OCI-LY7 (cell line): ENCODE measurements at regions not wholly inside any gene's neighbourhood (a gene's known extent, or its start where the extent isn't known, plus 50 kb on each side); places are given as distances from the start of the nearest gene placed in this dataset.

Experiments
- CTCF ChIP-seq: fragments of 200-600 bp; sonication (generic); conservative IDR thresholded peaks from 2 replicates; pipeline ENCODE4 v1.5.1; 2014; ENCODE audit warnings: mild to moderate bottlenecking, antibody characterized with exemption, low read length, moderate library complexity, mixed read lengths
- EZH2phosphoT487 ChIP-seq: fragments of 200-600 bp; sonication (generic); IDR thresholded peaks from 2 replicates; pipeline ENCODE4 v1.6.1; 2018; ENCODE audit warnings: low read depth, borderline replicate concordance, mild to moderate bottlenecking, mixed run types, antibody characterized with exemption, low read length, moderate library complexity, mixed read lengths

GRCh38 chr14:99012703-99013102 lies 259.3 kb downstream of the BCL11B start:
- TF ChIP-seq CTCF = no peak
- no peak for TF ChIP-seq EZH2phosphoT487
